OCI-LY1 (cell line): ENCODE measurements at regions not wholly inside any gene's neighbourhood (a gene's known extent, or its start where the extent isn't known, plus 50 kb on each side); places are given as distances from the start of the nearest gene placed in this dataset.

ENCODE experiments used
- H2AFZ ChIP-seq: fragments of 200-600 bp; sonication (generic), shearing (Covaris generic); 2 replicates; pipeline ENCODE4 v1.6.0; 2014; ENCODE audit warnings: antibody characterized with exemption, mild to moderate bottlenecking, low read length
- H3F3A ChIP-seq: fragments of 200-600 bp; sonication (generic), shearing (Covaris generic); 2 replicates; pipeline ENCODE4 v1.6.0; 2014; ENCODE audit warnings: mild to moderate bottlenecking, antibody characterized with exemption, low read length, moderate library complexity; ENCODE audit not compliant: insufficient read depth
- H3K27ac ChIP-seq: fragments of 200-600 bp; sonication (generic); 2 replicates; pipeline ENCODE4 v1.5.1; 2014; ENCODE audit warnings: low read length, mixed run types, mild to moderate bottlenecking, low read depth; ENCODE audit not compliant: poor library complexity, severe bottlenecking
- H3K27me3 ChIP-seq: fragments of 200-600 bp; sonication (generic); 2 replicates; pipeline ENCODE4 v1.6.0; 2014; ENCODE audit warnings: antibody characterized with exemption, mild to moderate bottlenecking, low read length, moderate library complexity; ENCODE audit not compliant: insufficient read depth
- H3K36me3 ChIP-seq: fragments of 200-600 bp; sonication (generic); 2 replicates; pipeline ENCODE4 v1.6.1; 2014; ENCODE audit warnings: mild to moderate bottlenecking, antibody characterized with exemption, low read length, moderate library complexity, mixed read lengths; ENCODE audit not compliant: insufficient read depth
- H3K4me1 ChIP-seq: fragments of 200-600 bp; sonication (generic); 2 replicates; pipeline ENCODE4 v1.5.1; 2014; ENCODE audit warnings: mild to moderate bottlenecking, low read length, moderate library complexity; ENCODE audit not compliant: insufficient read depth, severe bottlenecking
- H3K4me2 ChIP-seq: fragments of 200-600 bp; sonication (generic), shearing (Covaris generic); 2 replicates; pipeline ENCODE4 v1.6.1; 2014; ENCODE audit warnings: low read length
- H3K4me3 ChIP-seq: fragments of 200-600 bp; sonication (generic); 2 replicates; pipeline ENCODE4 v1.5.1; 2014; ENCODE audit warnings: low read length, low read depth, mild to moderate bottlenecking, mixed read lengths; ENCODE audit not compliant: poor library complexity, severe bottlenecking
- H3K79me2 ChIP-seq: fragments of 200-600 bp; shearing (Covaris generic); 2 replicates; pipeline ENCODE4 v1.6.1; 2016; ENCODE audit warnings: mixed run types, low read length, mixed read lengths; ENCODE audit not compliant: insufficient read depth
- H3K9ac ChIP-seq: fragments of 200-600 bp; sonication (generic), shearing (Covaris generic); 2 replicates; pipeline ENCODE4 v1.6.1; 2014; ENCODE audit warnings: mild to moderate bottlenecking, low read length, mixed read lengths
- H3K9me2 ChIP-seq: fragments of 200-600 bp; sonication (generic), shearing (Covaris generic); 2 replicates; pipeline ENCODE4 v1.6.1; 2014; ENCODE audit warnings: low read depth, mild to moderate bottlenecking, low read length, mixed read lengths
- H3K9me3 ChIP-seq: fragments of 200-600 bp; shearing (Covaris generic); 2 replicates; pipeline ENCODE4 v1.6.1; 2014; ENCODE audit warnings: low read length, mixed read lengths
- H4K20me1 ChIP-seq: fragments of 200-600 bp; sonication (generic), shearing (Covaris generic); 2 replicates; pipeline ENCODE4 v1.6.0; 2016; ENCODE audit warnings: mild to moderate bottlenecking, low read length; ENCODE audit not compliant: insufficient read depth
- CTCF ChIP-seq: fragments of 200-600 bp; sonication (generic), shearing (Covaris generic); IDR thresholded peaks from 2 replicates; pipeline ENCODE4 v1.5.1; 2017; ENCODE audit warnings: mild to moderate bottlenecking, antibody characterized with exemption, low read length, moderate library complexity, mixed read lengths
- EZH2 ChIP-seq: fragments of 200-600 bp; sonication (generic), shearing (Covaris generic); IDR thresholded peaks from 2 replicates; pipeline ENCODE4 v1.8.0; 2017; ENCODE audit warnings: borderline replicate concordance, mixed run types, mild to moderate bottlenecking, antibody characterized with exemption, low read length, moderate library complexity, mixed read lengths

DNA sequence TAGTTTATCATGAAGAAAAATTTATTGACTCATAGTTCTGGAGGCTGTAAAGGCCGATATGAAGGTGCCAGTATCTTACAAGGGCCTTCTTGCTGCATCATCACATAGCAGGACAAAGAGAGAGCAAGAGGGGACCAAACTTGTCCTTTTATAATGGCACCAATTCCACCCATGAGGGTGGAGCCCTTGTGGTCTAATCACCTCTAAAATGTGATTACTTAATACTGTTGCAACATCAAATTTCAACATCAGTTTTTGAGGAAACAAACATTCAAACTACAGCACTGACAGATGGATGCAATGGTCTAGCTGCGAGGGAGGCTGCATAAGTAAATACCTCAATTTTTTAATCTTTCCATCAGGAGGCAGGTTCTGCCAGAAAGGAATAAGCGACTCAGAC, 76.7 kb upstream of the LAMA2 start:
- H3F3A ChIP-seq, result no peaks in the 10 kb centered on the region
- no peak overlapping the region for H3K4me3 ChIP-seq
- H2AFZ ChIP-seq, result no peak overlapping the region
- H3K9ac ChIP-seq, result no peak overlapping the region
- TF ChIP-seq CTCF (no peak), EZH2 (no peak)
- H3K27me3 ChIP-seq, result no peaks in the 10 kb centered on the region
- no peaks in the 10 kb centered on the region for H3K4me1 ChIP-seq
- H3K9me3 ChIP-seq, result no peaks in the 10 kb centered on the region
- H4K20me1 ChIP-seq, result no peaks in the 10 kb centered on the region
- no peaks in the 10 kb centered on the region for H3K79me2 ChIP-seq
- no peaks in the 10 kb centered on the region for H3K9me2 ChIP-seq
- H3K4me2 ChIP-seq, result no peak overlapping the region
- no peaks in the 10 kb centered on the region for H3K36me3 ChIP-seq
- no peak overlapping the region for H3K27ac ChIP-seq

GRCh38 chr6:128803911-128804310, 79.0 kb upstream of the LAMA2 start:
- Histone ChIP-seq H4K20me1 (no peaks in the 10 kb centered on the region), H3K27me3 (no peaks in the 10 kb centered on the region), H3K4me3 (no peak overlapping the region), H3K4me1 (no peaks in the 10 kb centered on the region), H3K36me3 (no peaks in the 10 kb centered on the region), H3F3A (no peaks in the 10 kb centered on the region), H2AFZ (no peak overlapping the region), H3K4me2 (no peak overlapping the region), H3K27ac (no peak overlapping the region), H3K79me2 (no peaks in the 10 kb centered on the region), H3K9me2 (no peaks in the 10 kb centered on the region), H3K9me3 (no peaks in the 10 kb centered on the region), H3K9ac (no peak overlapping the region)
- TF ChIP-seq EZH2 (no peak), CTCF (no peak)

- no peaks in the 10 kb centered on the region for H3K4me1 ChIP-seq
- H3K4me3 ChIP-seq, result no peak overlapping the region
- no peaks in the 10 kb centered on the region for H3K27me3 ChIP-seq
- TF ChIP-seq CTCF, result no peak
- TF ChIP-seq EZH2, result no peak
- H3K9ac ChIP-seq, result no peak overlapping the region
- H2AFZ ChIP-seq, result no peak overlapping the region
- no peaks in the 10 kb centered on the region for H3K9me2 ChIP-seq
- H4K20me1 ChIP-seq, result no peaks in the 10 kb centered on the region
- no peaks in the 10 kb centered on the region for H3F3A ChIP-seq
- no peaks in the 10 kb centered on the region for H3K79me2 ChIP-seq
- no peak overlapping the region for H3K27ac ChIP-seq
- no peak overlapping the region for H3K4me2 ChIP-seq
- H3K9me3 ChIP-seq, result no peaks in the 10 kb centered on the region
- H3K36me3 ChIP-seq, result no peaks in the 10 kb centered on the region
These were observed 81.3 kb upstream of the LAMA2 start for GRCh38 chr6:128801621-128802020.
